GM12878 (cell line): ENCODE measurements at regions not wholly inside any gene's neighbourhood (a gene's known extent, or its start where the extent isn't known, plus 50 kb on each side); places are given as distances from the start of the nearest gene placed in this dataset.

Source experiments
- ATAC-seq: fragments of 200-7000 bp; cut with Tn5 transposase; 3 replicates; pipeline ENCODE4 v1.9.1; 2020; ENCODE audit warnings: mild to moderate bottlenecking, moderate library complexity
- BruUV-seq: library from RNA; stranded (reverse); fragments of 400-500 nt; replicated peaks from 2 replicates; lab custom pipeline; 2021; lab: Mats Ljungman, UMichigan
- CTCF ChIA-PET: fragments of 300-600 bp; sonication (Branson Sonifier 250); formaldehyde crosslinking; extraction: SDS; loops from one replicate; lab custom pipeline; 2021; ENCODE audit warnings: inconsistent platforms; lab: Yijun Ruan, JAX
- POLR2A ChIA-PET: fragments of 350-600 bp; formaldehyde crosslinking; extraction: SDS; loops from one replicate; lab custom pipeline; 2021; ENCODE audit warnings: inconsistent platforms; lab: Charles Lee
- RAD21 ChIA-PET: fragments of 300-600 bp; sonication (Branson Sonifier 250); formaldehyde crosslinking; loops from one replicate; lab custom pipeline; 2023; ENCODE audit warnings: antibody characterized with exemption; ENCODE audit not compliant: unreplicated experiment; lab: Charles Lee
- SMC1A ChIA-PET: fragments of 300-600 bp; sonication (Branson Sonifier 250); formaldehyde crosslinking; loops from one replicate; lab custom pipeline; 2023; ENCODE audit not compliant: unreplicated experiment, uncharacterized antibody; lab: Charles Lee
- DNase-seq: peaks from one replicate; pipeline ENCODE4 v3.0.0-alpha.2; 2011; ENCODE audit warnings: low read depth, low spot score
- FAIRE-seq: peaks from 3 replicates; lab custom pipeline; 2011; peaks lifted over from hg19 to GRCh38; lab: Jason Lieb, UNC
- H2AFZ ChIP-seq: 2 replicates; pipeline ENCODE4 v1.6.0; 2011; ENCODE audit warnings: low read depth, low read length, control low read depth; ENCODE audit not compliant: control insufficient read depth
- H3K27ac ChIP-seq: 2 replicates; pipeline ENCODE4 v1.5.1; 2011; ENCODE audit warnings: control low read depth; ENCODE audit not compliant: control insufficient read depth, insufficient read depth
- H3K27me3 ChIP-seq, 2 experiments: replicated peaks in 1 of 2; 2 replicates each; pipeline versions ENCODE4 v1.6.0 to v1.6.1; 2011; ENCODE audit warnings: low read length in 1 of 2; ENCODE audit not compliant: control insufficient read depth in 2 of 2, insufficient read depth in 2 of 2
- H3K36me3 ChIP-seq, 2 experiments: 2 replicates each; pipeline ENCODE4 v1.5.1; 2011; ENCODE audit warnings: low read length in 1 of 2; ENCODE audit not compliant: control insufficient read depth in 2 of 2, insufficient read depth in 2 of 2
- H3K4me1 ChIP-seq: 2 replicates; pipeline ENCODE4 v1.6.1; 2011; ENCODE audit warnings: mild to moderate bottlenecking, low read length, moderate library complexity, mixed read lengths; ENCODE audit not compliant: control insufficient read depth, insufficient read depth
- H3K4me2 ChIP-seq: 2 replicates; pipeline ENCODE4 v1.6.0; 2011; ENCODE audit warnings: control low read depth; ENCODE audit not compliant: control insufficient read depth, insufficient read depth
- H3K4me3 ChIP-seq: fragments of 200-600 bp; sonication (generic); 2 replicates; pipeline ENCODE4 v1.5.1; 2016
- H3K79me2 ChIP-seq: 2 replicates; pipeline ENCODE4 v1.6.0; 2011; ENCODE audit warnings: low read length; ENCODE audit not compliant: control insufficient read depth, insufficient read depth
- H3K9ac ChIP-seq: 2 replicates; pipeline ENCODE4 v1.8.0; 2011; ENCODE audit warnings: low read length, control low read depth, mixed read lengths; ENCODE audit not compliant: control insufficient read depth, insufficient read depth
- H3K9me3 ChIP-seq: replicated peaks from 3 replicates; pipeline ENCODE4 v1.5.1; 2011; ENCODE audit warnings: mild to moderate bottlenecking, low read length; ENCODE audit not compliant: control insufficient read depth, insufficient read depth
- H4K20me1 ChIP-seq: 2 replicates; pipeline ENCODE4 v1.6.0; 2011; ENCODE audit not compliant: control insufficient read depth, insufficient read depth
- NFIC ChIP-seq: IDR thresholded peaks from 2 replicates; pipeline ENCODE4 v1.6.1; 2012; ENCODE audit warnings: low read depth, mild to moderate bottlenecking, inconsistent platforms, low read length, moderate library complexity
- RBBP5 ChIP-seq: fragments of 200-600 bp; sonication (generic); conservative IDR thresholded peaks from 2 replicates; pipeline ENCODE4 v1.6.1; 2016
- SIX5 ChIP-seq: IDR thresholded peaks from 2 replicates; pipeline ENCODE4 v1.6.1; 2011; ENCODE audit warnings: mild to moderate bottlenecking, low read depth, low read length, moderate library complexity; ENCODE audit not compliant: severe bottlenecking
- YBX1 ChIP-seq: fragments of 450-650 bp; IDR thresholded peaks from 2 replicates; pipeline ENCODE4 v1.6.1; 2016; ENCODE audit warnings: antibody characterized with exemption
- ZZZ3 ChIP-seq: IDR thresholded peaks from 2 replicates; pipeline ENCODE4 v1.6.1; 2011; ENCODE audit warnings: low read depth; ENCODE audit not compliant: control insufficient read depth, insufficient read length
- WGBS: methylation state at CpG from one replicate; pipeline ENCODE4 v1.1.6; 2016; ENCODE audit warnings: low lambda C conversion rate; ENCODE audit not compliant: insufficient replicate concordance, insufficient coverage; ENCODE audit errors: missing lambda C conversion rate; 5-methylcytosine and 5-hydroxymethylcytosine counted together
- in situ Hi-C: fragments of 300-500 bp; cut with MboI; formaldehyde crosslinking; loops from 9 replicates; pipeline ENCODE4 v1.14.3; 2018; ENCODE audit warnings: mixed read lengths
- intact Hi-C: fragments of 100-400 bp; cut with micrococcal nuclease; formaldehyde crosslinking; loops from one replicate; pipeline ENCODE4 v1.14.2; 2022; ENCODE audit not compliant: unreplicated experiment
- TF ChIP-seq, protein P1 (sequence below): fragments of 450-650 bp; IDR thresholded peaks from 2 replicates; pipeline ENCODE4 v1.6.1; 2014; ENCODE audit warnings: mild to moderate bottlenecking

DNA sequence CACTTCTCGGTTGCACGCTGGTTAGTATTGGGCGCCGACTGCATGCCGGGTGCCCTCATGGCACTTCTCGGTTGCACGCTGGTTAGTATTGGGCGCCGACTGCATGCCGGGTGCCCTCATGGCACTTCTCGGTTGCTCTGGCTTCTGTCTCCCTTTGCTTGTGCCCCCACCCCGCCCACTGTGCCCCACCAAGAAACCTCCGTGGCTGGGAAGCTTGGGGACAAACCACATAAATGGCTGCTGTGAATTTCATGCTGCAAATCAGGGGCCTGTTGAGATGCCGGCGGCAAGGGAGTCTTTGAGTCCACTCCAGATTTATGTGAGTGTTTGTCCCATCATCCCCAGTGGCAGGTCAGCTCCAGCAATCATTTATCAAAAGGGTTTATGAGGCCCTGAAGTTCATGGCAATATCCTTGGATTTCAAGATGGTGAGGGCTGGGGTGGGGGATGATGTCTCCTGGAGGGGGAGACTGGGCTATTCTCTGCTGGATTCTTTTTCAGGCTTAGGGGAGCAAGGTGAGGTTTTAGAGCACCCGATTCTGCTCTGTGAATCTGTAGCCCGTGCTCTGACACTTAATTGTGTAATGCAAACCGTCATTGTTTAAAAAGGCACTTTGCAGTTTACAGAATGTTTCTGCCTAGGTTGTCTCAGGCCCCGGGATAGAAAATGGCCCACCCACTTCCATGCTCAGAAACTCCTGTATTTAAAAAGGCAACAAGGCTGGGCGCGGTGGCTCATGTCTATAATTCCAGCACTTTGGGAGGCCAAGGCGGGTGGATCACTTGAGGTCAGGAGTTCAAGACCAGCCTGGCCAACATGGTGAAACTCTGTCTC, 51.2 kb upstream of the CIBAR2 start (continued):
- TF ChIP-seq, protein P1, sequence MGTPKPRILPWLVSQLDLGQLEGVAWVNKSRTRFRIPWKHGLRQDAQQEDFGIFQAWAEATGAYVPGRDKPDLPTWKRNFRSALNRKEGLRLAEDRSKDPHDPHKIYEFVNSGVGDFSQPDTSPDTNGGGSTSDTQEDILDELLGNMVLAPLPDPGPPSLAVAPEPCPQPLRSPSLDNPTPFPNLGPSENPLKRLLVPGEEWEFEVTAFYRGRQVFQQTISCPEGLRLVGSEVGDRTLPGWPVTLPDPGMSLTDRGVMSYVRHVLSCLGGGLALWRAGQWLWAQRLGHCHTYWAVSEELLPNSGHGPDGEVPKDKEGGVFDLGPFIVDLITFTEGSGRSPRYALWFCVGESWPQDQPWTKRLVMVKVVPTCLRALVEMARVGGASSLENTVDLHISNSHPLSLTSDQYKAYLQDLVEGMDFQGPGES = no peak
- TF ChIP-seq RBBP5 (no peak), ZZZ3 (no peak), NFIC (no peak)
- TF ChIP-seq, all 136 proteins: peak for 0

DNA sequence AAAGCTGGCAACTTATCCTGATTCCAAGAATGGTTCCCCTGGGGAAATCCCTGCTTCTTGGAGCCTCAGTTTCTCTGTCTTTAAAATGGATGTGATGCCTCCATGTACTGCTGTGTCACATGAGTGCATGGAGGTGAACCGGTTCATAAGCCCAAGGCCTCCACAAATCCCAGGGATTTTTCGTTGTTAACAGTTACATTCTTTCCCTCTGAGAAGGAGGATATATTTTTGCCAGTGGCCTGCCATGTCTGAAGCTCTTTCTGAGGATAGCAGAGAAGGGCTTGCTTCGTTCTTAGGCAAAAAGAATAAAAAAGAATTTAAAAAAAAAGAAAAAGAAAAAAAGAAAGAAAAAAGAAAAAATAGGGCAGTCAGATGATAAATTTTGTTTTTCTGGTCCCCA, 52.2 kb upstream of the CIBAR2 start:
- intact Hi-C loops (no loop called here), in situ Hi-C loops (no loop called here)
- no peak overlapping the region for H3K4me3 ChIP-seq
- peaks cover 0 to 2% of the 10 kb centered on the region in 2 experiments; a peak in 3 of 4 replicates for H3K27me3 ChIP-seq
- H3K9ac ChIP-seq = no peak overlapping the region
- ChIA-PET CTCF (interaction anchor here (1.0 to 1.1 kb wide), 2 partner anchors 8 kb away, joined by 3 to 4 read pairs; no protein-coding TSS in a partner anchor), RAD21 (no interaction called here), POLR2A (interaction anchor here (0.7 kb wide), 1 partner anchor 11 kb away, joined by 3 read pairs; no protein-coding TSS in a partner anchor), SMC1A (no interaction called here)
- DNase-seq (no peak), ATAC-seq (no peak), FAIRE-seq (no peak)
- WGBS = 12% methylated on average over 3 of the region's 3 CpGs
- H4K20me1 ChIP-seq = no peaks in the 10 kb centered on the region
- no peaks in the 10 kb centered on the region for H3K4me1 ChIP-seq
- H2AFZ ChIP-seq = no peak overlapping the region
- no peaks in the 10 kb centered on the region for H3K36me3 ChIP-seq
- no peaks in the 10 kb centered on the region for H3K9me3 ChIP-seq
- no peak overlapping the region for H3K4me2 ChIP-seq
- BruUV-seq = no TSS peak
- H3K27ac ChIP-seq = no peak overlapping the region
- TF ChIP-seq SIX5 (no peak), YBX1 (no peak)
- H3K79me2 ChIP-seq = no peaks in the 10 kb centered on the region
